OCI-LY7 (cell line): ENCODE measurements at regions not wholly inside any gene's neighbourhood (a gene's known extent, or its start where the extent isn't known, plus 50 kb on each side); places are given as distances from the start of the nearest gene placed in this dataset.

Experiments used
- BruUV-seq: library from RNA; stranded (reverse); fragments of 400-500 nt; replicated peaks from 2 replicates; lab custom pipeline; 2021; lab: Mats Ljungman, UMichigan
- CTCF ChIA-PET: fragments of 300-600 bp; sonication (Branson Sonifier 250); formaldehyde crosslinking; loops from one replicate; lab custom pipeline; 2022; ENCODE audit warnings: antibody characterized with exemption; ENCODE audit not compliant: unreplicated experiment; lab: Charles Lee
- POLR2A ChIA-PET: fragments of 300-600 bp; sonication (Branson Sonifier 250); formaldehyde crosslinking; loops from one replicate; lab custom pipeline; 2022; ENCODE audit warnings: antibody characterized with exemption; lab: Charles Lee
- DNase-seq: peaks from one replicate; pipeline ENCODE4 v3.0.0-alpha.2; 2015; ENCODE audit warnings: low spot score
- H2AFZ ChIP-seq: fragments of 200-600 bp; sonication (generic), shearing (Covaris generic); 2 replicates; pipeline ENCODE4 v1.6.1; 2014; ENCODE audit warnings: mild to moderate bottlenecking, antibody characterized with exemption, low read length, moderate library complexity
- H3K27ac ChIP-seq: fragments of 200-600 bp; sonication (generic); 2 replicates; pipeline ENCODE4 v1.5.1; 2014; ENCODE audit warnings: mixed run types, low read depth, mild to moderate bottlenecking, moderate library complexity, low read length, inconsistent platforms; ENCODE audit not compliant: poor library complexity, severe bottlenecking
- H3K36me3 ChIP-seq: fragments of 200-600 bp; sonication (generic); 2 replicates; pipeline ENCODE4 v1.6.1; 2014; ENCODE audit warnings: mild to moderate bottlenecking, antibody characterized with exemption, low read length, moderate library complexity, mixed read lengths; ENCODE audit not compliant: insufficient read depth
- H3K4me1 ChIP-seq: fragments of 200-600 bp; sonication (generic); 2 replicates; pipeline ENCODE4 v1.5.1; 2014; ENCODE audit warnings: mild to moderate bottlenecking, low read length; ENCODE audit not compliant: insufficient read depth, poor library complexity, severe bottlenecking
- H3K4me2 ChIP-seq: fragments of 200-600 bp; sonication (generic); 2 replicates; pipeline ENCODE4 v1.6.1; 2014; ENCODE audit warnings: mild to moderate bottlenecking, low read length
- H3K4me3 ChIP-seq: fragments of 200-600 bp; sonication (generic); 2 replicates; pipeline ENCODE4 v1.5.1; 2014; ENCODE audit warnings: mild to moderate bottlenecking, low read depth, low read length; ENCODE audit not compliant: poor library complexity, severe bottlenecking
- H3K79me2 ChIP-seq: fragments of 200-600 bp; sonication (generic); 2 replicates; pipeline ENCODE4 v1.6.1; 2016; ENCODE audit warnings: low read depth, mild to moderate bottlenecking, low read length, moderate library complexity, mixed read lengths; ENCODE audit not compliant: insufficient read depth
- H3K9me2 ChIP-seq: fragments of 200-600 bp; sonication (generic); 2 replicates; pipeline ENCODE4 v1.6.1; 2016; ENCODE audit warnings: mild to moderate bottlenecking, low read length, mixed read lengths; ENCODE audit not compliant: insufficient read depth
- H3K9me3 ChIP-seq: fragments of 200-600 bp; sonication (generic); 2 replicates; pipeline ENCODE4 v1.6.1; 2014; ENCODE audit warnings: mild to moderate bottlenecking, mixed run types, low read length, mixed read lengths
- H4K20me1 ChIP-seq: fragments of 200-600 bp; sonication (generic); 2 replicates; pipeline ENCODE4 v1.6.1; 2014; ENCODE audit warnings: mild to moderate bottlenecking, antibody characterized with exemption, low read length, moderate library complexity, mixed read lengths; ENCODE audit not compliant: insufficient read depth
- CTCF ChIP-seq: fragments of 200-600 bp; sonication (generic); conservative IDR thresholded peaks from 2 replicates; pipeline ENCODE4 v1.5.1; 2014; ENCODE audit warnings: mild to moderate bottlenecking, antibody characterized with exemption, low read length, moderate library complexity, mixed read lengths
- EZH2phosphoT487 ChIP-seq: fragments of 200-600 bp; sonication (generic); IDR thresholded peaks from 2 replicates; pipeline ENCODE4 v1.6.1; 2018; ENCODE audit warnings: low read depth, borderline replicate concordance, mild to moderate bottlenecking, mixed run types, antibody characterized with exemption, low read length, moderate library complexity, mixed read lengths
- intact Hi-C: fragments of 100-400 bp; cut with micrococcal nuclease; formaldehyde crosslinking; loops from one replicate; pipeline ENCODE4 v1.10.0; 2022; ENCODE audit not compliant: unreplicated experiment

- no peak overlapping the region for H3K4me3 ChIP-seq
- no peaks in the 10 kb centered on the region for H4K20me1 ChIP-seq
- no peaks in the 10 kb centered on the region for H3K4me1 ChIP-seq
- DNase-seq = no peak
- CTCF ChIA-PET = no interaction called here
- H3K79me2 ChIP-seq = no peaks in the 10 kb centered on the region
- no peaks in the 10 kb centered on the region for H3K36me3 ChIP-seq
- no peaks in the 10 kb centered on the region for H3K9me2 ChIP-seq
- no TSS peak for BruUV-seq
- TF ChIP-seq EZH2phosphoT487 (no peak), CTCF (no peak)
- H3K9me3 ChIP-seq = no peaks in the 10 kb centered on the region
- H3K4me2 ChIP-seq = no peak overlapping the region
- no peak overlapping the region for H3K27ac ChIP-seq
- POLR2A ChIA-PET = no interaction called here
- intact Hi-C loops = no loop called here
- no peak overlapping the region for H2AFZ ChIP-seq
Observed at GRCh38 chr9:18233311-18233710, 240.6 kb upstream of the ADAMTSL1 start.

DNA sequence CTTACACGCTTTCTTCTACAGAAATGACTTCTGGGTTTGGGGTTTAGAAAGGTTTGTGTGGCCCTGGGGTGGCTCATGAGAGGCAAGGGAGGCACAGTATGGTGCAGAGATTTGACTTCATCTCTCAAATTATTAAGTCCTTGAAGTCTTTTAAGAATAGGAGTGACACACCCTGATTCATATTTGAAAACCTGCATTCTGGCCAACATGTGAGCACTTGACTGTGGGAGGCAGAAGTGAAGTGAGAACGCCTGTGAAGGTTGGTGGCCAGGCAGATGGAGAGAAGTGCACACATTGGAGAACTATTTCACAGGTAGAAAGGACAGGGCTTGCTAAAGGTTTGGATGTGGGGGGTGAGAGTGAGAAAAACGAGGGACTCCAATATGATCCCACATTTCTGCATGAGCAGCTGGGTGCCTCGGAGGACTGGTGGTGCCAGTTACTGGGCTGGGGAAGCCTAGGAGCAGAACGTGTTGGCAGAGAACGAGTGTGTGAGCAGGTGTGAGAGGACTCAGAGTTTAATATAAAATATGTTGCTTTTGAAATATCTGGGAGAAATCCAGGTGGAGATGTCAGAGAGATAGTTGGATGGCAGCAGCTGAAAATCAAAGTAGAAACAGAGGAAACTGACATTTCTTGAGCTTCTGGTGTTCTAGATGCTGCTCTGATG is 240.0 kb upstream of the ADAMTSL1 start:
- ChIA-PET POLR2A (no interaction called here), CTCF (no interaction called here)
- intact Hi-C loops = no loop called here
- no TSS peak for BruUV-seq
- H3K4me1 ChIP-seq = no peaks in the 10 kb centered on the region
- H3K36me3 ChIP-seq = no peaks in the 10 kb centered on the region
- no peak for TF ChIP-seq EZH2phosphoT487
- TF ChIP-seq CTCF = no peak
- no peak overlapping the region for H2AFZ ChIP-seq
- no peaks in the 10 kb centered on the region for H3K79me2 ChIP-seq
- H3K4me3 ChIP-seq = no peak overlapping the region
- H3K27ac ChIP-seq = no peak overlapping the region
- no peaks in the 10 kb centered on the region for H4K20me1 ChIP-seq
- H3K9me2 ChIP-seq = no peaks in the 10 kb centered on the region
- no peak overlapping the region for H3K4me2 ChIP-seq
- DNase-seq = no peak
- H3K9me3 ChIP-seq = no peaks in the 10 kb centered on the region

- intact Hi-C loops = no loop called here
- CTCF ChIA-PET = no interaction called here
- H2AFZ ChIP-seq = no peak overlapping the region
- TF ChIP-seq CTCF = no peak
- H3K9me2 ChIP-seq = no peaks in the 10 kb centered on the region
- POLR2A ChIA-PET = interaction anchor here (0.6 kb wide), 1 partner anchor 19 kb away, joined by 3 read pairs; no protein-coding TSS in a partner anchor
- BruUV-seq = no TSS peak
- no peaks in the 10 kb centered on the region for H3K9me3 ChIP-seq
- no peaks in the 10 kb centered on the region for H3K4me1 ChIP-seq
- H3K4me3 ChIP-seq = no peak overlapping the region
- H3K27ac ChIP-seq = no peak overlapping the region
- no peaks in the 10 kb centered on the region for H3K36me3 ChIP-seq
- H3K4me2 ChIP-seq = no peak overlapping the region
- no peak for DNase-seq
- no peaks in the 10 kb centered on the region for H3K79me2 ChIP-seq
- H4K20me1 ChIP-seq = no peaks in the 10 kb centered on the region
Observed at GRCh38 chr9:18235181-18235908, 238.6 kb upstream of the ADAMTSL1 start.
